Heart left ventricle (tissue), 13 donors: ENCODE measurements at regions not wholly inside any gene's neighbourhood (a gene's known extent, or its start where the extent isn't known, plus 50 kb on each side); places are given as distances from the start of the nearest gene placed in this dataset.

Experiments used
- POLR2A ChIP-seq, 2 donors: fragments of 450-650 bp; IDR thresholded peaks; one replicate each; pipeline ENCODE4 v1.6.1; 2017; ENCODE audit warnings: antibody characterized with exemption in 2 of 2, mild to moderate bottlenecking in 2 of 2, moderate library complexity in 2 of 2
- TF ChIP-seq, protein P1 (sequence below), 12 donors: fragments of 200-600 bp; sonication (generic) in 4 of 12; IDR thresholded peaks; one replicate each; pipeline versions ENCODE4 v1.5.0 to v1.8.0; 2018 to 2022; ENCODE audit warnings: antibody characterized with exemption in 12 of 12, mild to moderate bottlenecking in 5 of 12
- donor health status: ischemic (EF 13 %, LVEDD 7.1; RV severe dilation, severe dysfunction).
- donor health status: DM: no; HTN: yes; CAD: no.
- donor health status: DM: no; HTN: no; CAD: no.
- donor health status: ischemic (EF 25% LVEDD 6.9; RV normal size, moderate dysfunction).
- donor health status: ischemic (EF 25% LVEDD 5.7; RV mildly dilated, moderate dysfunction).
- donor health status: ischemic (EF 35%, LVEDD 5.7; RV mildly dilated, moderate dysfunction).
- donor health status: nonischemic (EF 11% LVEDD 7.7; RV severe dilation, severe dysfunction).
- donor health status: DM: yes; HTN: yes; CAD: no.
- donor health status: PGD.
- donor health status: ischemic (EF 29% LVEDD 5.4; RV normal size, mild dysfunction).
- donor health status: nonischemic (EF 23%, LVEDD 6.1; RV moderate dilation, normal function).

DNA sequence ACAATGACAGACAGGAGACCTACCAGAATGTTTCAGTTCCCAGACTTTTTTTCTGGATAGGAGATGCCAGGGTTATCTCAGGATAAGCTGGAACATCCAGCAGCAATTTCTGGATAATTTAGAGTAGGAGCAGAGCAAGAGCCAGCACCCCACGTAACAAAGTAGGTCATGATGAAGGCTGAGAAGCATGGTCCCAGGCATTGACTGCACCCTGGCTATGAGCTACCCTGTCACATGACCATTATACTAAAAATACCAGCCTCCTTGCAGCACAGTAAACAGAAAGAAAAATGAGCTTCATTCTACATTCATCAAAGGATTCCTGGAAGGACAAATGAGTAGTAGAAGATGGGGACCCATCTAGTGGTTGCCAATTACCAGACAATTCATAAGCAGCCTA is 247.4 kb upstream of the AR start:
- TF ChIP-seq, protein P1, sequence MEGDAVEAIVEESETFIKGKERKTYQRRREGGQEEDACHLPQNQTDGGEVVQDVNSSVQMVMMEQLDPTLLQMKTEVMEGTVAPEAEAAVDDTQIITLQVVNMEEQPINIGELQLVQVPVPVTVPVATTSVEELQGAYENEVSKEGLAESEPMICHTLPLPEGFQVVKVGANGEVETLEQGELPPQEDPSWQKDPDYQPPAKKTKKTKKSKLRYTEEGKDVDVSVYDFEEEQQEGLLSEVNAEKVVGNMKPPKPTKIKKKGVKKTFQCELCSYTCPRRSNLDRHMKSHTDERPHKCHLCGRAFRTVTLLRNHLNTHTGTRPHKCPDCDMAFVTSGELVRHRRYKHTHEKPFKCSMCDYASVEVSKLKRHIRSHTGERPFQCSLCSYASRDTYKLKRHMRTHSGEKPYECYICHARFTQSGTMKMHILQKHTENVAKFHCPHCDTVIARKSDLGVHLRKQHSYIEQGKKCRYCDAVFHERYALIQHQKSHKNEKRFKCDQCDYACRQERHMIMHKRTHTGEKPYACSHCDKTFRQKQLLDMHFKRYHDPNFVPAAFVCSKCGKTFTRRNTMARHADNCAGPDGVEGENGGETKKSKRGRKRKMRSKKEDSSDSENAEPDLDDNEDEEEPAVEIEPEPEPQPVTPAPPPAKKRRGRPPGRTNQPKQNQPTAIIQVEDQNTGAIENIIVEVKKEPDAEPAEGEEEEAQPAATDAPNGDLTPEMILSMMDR (IDR thresholded peaks at IDR 0.05), result no peak
- TF ChIP-seq POLR2A (IDR thresholded peaks at IDR 0.05), result no peak
